GM19035 (cell line): ENCODE measurements at regions not wholly inside any gene's neighbourhood (a gene's known extent, or its start where the extent isn't known, plus 50 kb on each side); places are given as distances from the start of the nearest gene placed in this dataset.
"Not testable (repeated sequence)": the region's sequence is repeated elsewhere in the genome, so short reads cannot be mapped to it uniquely, and the experiment has no call there.

Experiments used
- ATAC-seq: cut with Tn5 transposase; IDR thresholded peaks from one replicate; pipeline ENCODE4 v1.9.1; 2021; ENCODE audit not compliant: unreplicated experiment

DNA sequence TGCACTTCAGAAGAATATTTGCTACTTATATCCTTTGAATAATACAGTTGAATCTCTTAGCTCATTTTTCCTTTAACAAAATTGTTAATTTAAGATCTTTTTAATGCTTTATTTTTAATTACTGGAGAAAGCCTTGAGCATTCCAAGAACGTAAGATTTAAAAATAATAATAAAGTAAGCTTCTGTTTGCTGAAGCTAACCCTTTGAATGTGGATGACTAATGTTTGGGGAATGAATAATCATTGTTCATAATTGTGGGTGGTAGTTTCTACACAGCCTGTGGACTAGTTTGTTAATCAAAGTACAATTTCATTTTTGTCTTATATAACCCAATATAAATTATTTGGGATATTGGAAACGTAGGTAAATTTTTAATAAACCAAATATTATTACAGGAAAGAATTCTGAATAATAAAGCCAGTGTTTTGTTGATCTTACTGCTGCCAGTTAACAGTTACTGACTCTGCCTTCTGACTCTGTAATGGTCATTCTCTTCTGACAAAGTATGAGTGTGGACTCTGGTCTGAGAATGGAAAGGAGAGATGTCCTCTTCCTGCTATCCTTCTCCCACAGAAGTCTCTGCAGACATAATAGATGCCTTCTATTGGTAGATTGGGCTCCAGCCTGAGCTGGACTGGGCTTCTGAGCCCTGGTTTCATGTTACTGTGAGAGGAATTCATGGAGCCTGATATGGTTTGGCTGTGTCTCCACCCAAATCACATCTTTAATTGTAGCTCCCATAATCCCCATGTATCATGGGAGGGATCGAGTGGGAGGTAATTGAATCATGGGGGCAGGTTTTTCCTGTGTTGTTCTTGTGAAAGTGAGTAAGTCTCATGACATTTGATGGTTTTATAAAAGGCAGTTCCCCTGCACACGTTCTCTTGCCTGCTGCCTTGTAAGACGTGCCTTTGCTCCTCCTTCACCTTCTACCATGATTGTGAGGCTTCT, 292.7 kb upstream of the SLC39A10 start:
- ATAC-seq, result no peak

DNA sequence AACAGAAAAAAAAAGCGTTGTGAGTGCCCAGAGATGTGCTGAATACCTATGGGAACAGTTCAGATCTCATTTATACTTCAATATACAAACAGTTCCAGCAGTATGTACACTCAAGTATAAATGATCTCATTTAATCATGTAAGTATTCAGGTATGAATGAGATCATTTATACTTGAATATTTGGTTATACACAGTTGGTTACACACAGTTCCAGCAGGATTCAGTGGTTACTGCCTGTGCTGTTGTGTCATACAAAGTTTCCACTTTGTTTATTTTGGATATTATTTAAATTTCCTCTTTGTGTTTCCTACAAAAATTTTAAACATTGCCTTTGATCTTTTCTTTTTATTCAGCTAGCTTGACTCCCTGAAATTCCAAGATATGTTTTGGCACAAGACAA, 293.5 kb upstream of the SLC39A10 start:
- no peak for ATAC-seq

DNA sequence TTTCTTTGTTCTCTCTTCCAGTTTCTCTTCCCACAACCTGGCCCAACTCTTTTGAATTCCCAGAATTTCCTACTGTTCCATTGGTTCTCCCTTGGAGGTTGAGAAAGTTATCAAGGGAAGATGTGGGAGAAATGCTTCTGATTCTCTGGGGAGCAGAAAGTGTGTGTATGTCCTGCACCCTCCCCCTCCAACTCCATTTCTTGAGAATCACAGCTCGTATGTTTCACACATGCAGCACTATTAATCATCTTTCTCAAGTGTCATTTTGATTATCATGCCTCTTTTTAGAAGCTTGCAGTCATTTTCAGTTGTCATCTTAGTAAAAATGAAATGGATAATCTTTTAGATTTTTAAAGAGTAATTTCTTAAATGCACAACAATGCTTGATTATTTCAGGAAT, 296.8 kb upstream of the SLC39A10 start:
- ATAC-seq, result no peak

DNA sequence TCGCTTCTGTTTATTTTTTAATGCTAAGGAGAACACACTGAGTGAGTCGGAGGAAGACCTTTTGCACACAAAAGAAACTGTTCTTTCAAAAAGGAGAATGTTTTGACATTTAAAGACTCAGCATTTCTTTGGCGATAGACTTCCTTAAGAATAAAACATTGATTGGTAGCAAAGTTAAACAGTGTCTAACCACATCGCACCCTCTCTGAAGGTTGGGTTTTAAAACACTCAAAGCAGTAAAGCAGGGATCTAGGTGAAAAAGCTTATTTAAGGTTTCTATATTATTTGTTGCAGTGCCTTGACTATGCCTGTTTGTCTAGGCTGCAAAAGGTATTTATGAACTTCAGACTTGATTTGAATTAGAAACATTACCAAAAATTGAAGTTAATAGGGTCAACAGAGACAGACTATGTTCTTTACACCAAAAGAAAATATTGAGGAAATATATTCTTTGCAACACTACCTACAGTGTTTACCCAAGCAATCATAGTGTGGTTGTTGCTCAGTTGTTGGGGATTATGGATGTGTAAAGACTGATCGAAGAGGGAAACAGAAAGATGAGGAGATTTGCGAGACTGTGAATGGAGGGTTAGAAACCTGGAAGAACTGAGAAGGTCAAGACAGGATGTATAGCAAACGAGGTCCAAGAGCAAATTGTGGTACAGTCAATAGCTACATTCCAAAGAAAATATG, 297.8 kb upstream of the SLC39A10 start:
- no peak for ATAC-seq

DNA sequence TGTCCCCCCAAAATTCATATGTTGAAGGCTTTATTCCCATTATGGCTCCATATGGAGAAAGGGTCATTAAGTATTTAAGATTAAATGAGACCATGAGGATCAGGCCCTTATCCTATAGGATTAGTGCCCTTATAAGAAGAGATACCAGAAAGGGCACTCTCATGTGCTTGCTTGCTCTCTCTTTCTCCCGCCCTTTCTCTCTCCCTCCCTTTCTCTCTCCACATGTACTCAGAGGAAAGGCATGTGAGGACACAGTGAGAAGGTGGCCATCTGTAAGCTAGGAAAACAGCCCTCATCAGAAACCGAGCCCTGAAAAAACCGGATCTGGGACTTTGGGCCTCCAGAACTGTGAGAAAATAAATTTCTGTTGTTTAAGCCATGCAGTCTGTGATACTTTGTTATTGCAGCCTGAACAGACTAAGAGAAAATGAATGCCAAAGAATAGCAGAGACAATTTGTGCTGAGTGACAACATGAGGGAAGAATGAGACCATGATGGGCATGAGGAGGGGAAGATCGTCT, 300.0 kb upstream of the SLC39A10 start:
- no peak for ATAC-seq

DNA sequence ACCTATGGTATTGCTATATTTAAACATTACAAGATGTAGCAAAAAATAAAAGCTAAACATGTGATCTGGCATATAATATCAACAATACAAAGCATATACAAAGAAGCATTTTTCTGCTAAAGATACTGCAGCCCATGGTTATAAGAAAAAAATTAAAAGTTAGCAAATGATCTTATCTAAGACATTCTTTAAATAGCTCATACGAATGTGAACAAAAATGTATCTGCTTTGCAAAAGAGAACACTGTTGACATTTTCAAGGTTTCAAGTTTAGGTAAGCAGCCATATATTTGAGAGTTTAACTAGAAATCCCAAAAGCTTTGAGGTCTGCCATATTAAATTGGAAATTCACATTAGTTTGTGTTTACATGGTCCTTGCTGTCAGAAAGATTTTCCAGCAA, 301.0 kb upstream of the SLC39A10 start:
- ATAC-seq, result no peak

DNA sequence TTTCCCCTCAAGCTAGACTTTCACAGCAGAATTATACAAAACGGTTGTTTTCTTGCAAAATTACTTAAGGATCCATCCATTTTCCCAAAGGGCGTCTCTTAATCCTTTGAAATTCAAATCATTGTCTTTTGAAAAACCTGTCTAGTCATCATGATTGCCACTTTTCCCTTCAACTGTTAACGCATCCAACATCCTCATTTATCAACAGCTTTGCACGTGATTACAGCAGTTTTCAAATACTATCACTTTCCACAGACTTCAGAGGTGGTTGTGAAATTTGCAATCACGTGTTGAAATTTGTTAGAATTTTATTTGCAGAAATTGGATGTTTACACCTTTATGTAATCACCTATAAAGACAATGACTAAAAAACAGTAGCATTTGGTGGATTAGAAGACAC, 304.4 kb upstream of the SLC39A10 start:
- ATAC-seq, result no peak

DNA sequence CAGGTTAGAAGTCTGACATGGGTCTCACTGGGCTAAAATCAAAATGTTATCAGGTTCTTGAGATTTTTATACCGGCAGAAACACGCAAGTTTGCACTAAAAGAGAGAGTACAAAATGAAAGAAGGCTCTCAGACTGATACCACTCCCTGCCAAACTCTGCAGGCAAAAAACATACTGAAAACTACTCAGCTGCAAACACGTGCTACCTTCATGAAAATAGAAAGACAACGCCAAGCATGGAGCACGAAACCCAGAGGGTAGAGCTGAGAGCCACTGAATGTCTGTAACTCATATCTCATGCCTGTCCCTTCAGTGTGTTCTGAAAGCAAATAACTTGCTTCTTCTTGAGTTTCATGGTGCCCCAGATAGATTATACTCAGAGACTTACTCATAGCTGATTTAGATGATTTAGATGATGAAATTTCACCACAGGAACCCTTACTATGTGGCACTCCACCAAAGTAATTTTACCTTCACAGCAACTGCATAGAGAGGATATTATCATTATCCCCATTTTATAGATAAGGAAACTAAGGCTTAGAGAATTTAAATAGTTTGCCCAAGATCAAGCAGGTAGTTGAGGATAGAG, 313.0 kb upstream of the SLC39A10 start:
- ATAC-seq, result no peak

DNA sequence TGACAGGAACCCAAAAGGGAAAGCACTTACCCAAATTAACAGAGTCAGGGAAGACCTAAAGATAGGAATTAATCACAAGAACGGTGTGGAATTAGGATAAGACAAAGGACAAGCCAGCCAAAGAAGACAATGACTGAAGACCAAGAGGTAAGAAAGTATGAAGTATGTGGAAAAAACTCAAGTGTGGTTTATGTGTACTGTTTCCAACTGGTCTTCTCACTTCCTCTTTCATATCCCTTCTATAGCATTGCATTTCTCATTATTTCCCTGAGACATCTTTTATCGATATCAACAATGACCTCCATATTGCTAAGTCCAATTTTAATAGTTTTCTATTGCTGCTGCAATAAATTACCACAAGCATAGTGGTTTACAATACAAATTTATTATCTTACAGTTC, 313.5 kb upstream of the SLC39A10 start:
- no peak for ATAC-seq

DNA sequence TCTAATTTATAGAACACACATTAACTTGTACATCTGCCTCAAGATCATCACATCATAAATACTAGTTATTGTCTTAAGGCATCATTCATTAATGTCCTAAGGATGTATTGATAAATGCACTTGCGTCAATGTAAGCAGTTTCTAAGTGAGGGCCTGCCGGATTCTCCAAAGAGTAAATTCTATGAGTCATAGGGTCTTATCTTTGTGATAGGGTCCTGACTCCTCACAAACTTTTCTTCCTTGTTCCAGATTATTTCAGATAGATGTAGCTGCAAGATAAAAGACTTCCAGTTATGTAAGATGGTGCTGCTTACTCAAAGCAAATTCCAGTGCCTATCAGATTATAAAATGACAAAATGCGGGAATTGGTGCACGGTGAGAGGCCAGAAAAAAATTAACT, 315.0 kb upstream of the SLC39A10 start:
- ATAC-seq, result no peak

DNA sequence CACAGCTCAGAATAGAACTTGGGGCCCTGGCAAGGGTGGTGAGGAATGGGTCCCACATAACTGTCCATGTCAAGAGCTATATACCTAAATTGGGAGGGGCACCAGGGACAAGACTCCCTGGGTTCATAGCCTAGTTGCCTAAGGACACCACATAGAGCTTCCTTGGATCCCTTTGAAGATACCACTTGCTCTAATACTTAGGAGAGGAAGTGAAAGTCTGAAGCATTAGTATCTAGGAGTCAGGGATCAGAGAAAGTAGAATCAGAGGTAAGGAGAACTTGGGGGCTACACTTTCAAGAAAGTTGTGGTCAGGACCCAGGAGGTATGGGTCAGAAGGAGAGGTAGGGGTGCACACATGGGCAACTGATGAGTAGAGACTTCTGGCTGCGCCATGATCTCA, 318.2 kb upstream of the SLC39A10 start:
- ATAC-seq, result no peak

DNA sequence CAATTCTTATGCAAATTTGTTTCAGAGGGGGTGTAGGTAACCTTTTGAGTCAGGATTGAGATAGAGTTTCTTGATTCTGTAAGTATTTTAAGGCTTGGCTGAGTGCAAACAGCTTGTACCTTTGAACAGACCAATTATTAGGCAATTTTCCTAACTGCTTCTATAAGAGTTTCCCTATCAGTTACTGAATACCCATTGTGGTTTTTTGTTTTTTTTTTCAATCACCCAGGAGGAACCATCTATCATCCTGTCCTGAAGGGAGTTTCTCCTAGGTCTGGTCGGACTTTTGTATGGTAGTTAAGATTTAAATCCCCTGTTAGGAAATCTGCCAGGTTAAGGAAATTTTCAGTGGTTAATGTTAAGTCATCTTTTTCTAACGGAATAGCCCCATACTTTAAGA, 319.4 kb upstream of the SLC39A10 start:
- no peak for ATAC-seq

DNA sequence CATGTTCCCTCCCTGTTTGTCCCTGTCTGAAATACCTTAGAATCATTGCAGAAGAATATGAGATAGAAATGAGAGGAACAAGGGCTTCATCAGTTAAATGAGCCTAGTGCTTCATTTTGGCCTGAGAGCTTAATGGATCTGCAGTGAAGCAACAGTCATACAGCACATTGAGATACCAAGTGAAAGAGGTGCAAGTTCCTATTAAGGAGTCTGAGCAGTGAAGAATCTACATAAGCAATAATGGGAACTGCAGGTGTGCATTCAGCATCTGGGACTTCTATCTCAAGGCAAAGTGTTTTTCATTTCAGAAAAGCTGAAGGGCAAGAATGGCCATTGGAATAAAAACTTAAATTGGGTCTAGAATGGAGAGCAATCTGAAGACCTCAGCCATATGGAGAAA, 323.2 kb upstream of the SLC39A10 start:
- ATAC-seq, result no peak

DNA sequence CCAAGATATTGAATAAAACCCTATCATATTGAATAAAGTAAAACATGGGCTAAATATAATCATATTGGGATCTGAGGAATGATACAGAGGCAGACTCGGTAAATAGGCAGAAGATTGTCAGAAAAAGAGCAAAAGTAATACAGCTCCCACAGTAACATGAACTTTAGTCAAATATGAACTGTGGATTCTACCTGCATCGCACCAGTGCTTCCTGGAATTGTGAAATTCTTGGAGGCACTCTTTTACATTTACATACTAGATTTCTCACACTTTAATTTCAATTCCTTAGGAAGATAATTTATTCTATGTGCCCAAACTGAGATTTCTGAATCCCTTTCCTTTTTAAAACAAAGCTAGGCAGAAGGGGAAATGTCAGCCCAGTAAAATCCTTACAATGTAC, 325.1 kb upstream of the SLC39A10 start:
- ATAC-seq, result no peak

DNA sequence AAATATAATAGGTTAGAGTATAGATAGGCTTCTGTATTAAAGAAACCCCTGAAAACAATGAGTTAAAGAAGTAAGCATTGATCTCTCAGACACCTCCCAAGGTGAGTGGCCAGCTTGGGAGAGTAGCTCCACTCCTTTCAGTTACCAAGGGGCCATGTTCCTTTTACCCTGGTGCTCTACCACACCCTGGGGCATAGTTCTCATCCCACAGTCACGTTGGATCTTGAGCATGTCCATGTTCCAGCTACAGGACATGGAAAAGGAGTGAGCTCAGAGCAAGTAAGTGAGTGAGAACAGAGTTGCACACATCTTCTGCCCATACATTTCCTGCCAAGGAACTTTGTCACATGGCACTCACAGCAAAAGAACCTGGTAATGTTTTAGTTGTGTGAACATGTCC, 325.9 kb upstream of the SLC39A10 start:
- ATAC-seq, result no peak

DNA sequence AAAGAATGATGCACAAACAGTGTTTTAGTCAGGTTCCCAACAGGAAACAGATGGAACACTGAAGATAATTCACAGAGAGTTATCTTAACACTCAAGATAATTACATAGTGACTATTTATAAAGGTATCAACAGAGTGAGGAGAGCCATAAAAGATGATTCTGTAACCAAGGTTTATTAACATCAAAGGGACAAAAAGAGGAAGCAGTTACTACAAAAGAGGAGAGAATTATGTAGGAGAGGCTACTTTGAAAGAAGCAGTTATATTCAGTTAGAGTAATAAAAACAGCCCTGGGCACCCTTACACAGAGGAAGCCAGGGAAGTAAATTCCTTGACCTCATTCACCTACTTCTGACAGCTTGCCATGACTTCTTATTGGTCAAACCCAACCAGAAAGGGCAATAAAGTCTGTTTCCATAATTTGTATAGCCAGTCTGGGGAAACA, 326.5 kb upstream of the SLC39A10 start:
- ATAC-seq, result no peak

DNA sequence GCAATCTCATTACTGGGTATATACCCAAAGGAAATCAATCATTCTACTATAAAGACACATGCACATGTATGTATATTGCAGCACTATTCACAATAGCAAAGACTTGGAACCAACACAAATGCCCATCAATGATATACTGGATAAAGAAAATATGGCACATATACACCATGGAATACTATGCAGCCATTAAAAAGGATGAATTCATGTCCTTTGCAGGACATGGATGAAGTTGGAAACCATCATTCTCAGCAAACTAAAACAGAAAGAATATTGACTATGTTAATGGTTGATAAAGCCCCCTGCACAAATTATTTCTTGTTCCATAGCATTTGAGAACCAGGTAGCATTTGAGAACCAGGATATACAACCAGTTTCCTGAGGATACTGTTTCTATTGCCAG, 327.2 kb upstream of the SLC39A10 start:
- ATAC-seq, result not testable (repeated sequence)

DNA sequence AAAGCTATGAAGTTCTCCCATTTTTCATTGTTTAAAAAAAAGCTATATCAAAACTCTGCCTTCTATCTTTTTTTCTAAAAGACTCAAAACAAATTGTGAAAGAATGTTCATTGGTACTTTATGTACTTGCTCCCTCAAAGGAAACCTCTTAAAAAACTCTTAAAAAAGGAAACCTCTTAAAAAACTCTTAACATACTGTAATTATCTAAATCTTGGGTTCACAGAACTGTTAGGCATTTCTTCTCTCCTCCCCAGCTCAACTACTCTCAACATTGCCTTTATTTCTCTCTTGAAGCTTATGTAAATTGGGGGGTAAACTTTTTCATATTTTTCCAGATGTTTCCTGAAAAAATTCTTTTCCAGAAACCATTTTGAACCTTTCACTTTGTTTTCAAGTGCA, 330.5 kb upstream of the SLC39A10 start:
- ATAC-seq, result no peak

DNA sequence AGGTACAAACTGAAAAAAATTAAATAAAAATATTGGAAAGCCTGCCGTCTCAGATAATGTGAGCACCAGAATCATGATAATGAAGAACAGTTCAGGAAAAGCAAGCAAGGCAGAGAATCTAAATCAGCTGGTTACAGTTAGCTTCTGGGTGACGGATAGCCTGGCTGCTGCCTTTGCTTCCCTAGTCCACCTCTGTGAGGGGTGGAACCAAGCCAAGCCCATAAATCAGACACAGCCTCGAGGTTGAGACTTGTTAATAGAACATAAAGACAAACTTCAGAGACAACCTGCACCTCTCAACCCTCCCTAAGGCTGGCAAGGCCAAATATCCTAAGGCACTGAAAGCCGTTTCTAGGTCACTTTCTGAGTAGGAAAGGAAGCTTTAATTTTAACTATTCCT, 334.7 kb upstream of the SLC39A10 start:
- ATAC-seq, result no peak

DNA sequence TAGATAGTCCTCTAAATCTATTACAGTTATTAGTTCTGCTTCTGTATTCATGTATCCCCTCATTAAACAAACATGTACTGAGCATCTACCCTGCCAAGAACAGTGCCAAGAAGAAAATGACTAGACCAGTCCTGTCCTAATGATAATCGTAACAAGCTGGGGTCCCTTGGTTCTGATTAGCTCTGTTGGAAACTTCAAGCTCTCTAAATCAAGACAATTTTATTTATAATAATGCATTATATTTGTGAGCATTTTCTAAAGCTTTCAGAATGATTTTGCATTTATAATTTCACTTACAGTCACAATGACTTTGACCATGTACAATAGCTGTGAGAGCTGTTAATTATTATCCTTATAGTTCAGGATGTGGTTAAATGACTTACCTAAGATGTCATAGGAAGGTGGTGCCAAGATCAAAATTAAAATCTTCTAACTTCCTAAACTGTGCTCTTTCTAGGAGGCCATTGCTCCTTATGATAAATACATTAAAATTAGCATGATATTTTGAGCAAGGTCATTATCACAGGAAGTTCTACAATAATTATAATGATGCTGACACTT, 336.5 kb upstream of the SLC39A10 start:
- peak; percentile 49 for ATAC-seq
